GM06990 (cell line): ENCODE measurements at regions not wholly inside any gene's neighbourhood (a gene's known extent, or its start where the extent isn't known, plus 50 kb on each side); places are given as distances from the start of the nearest gene placed in this dataset.

Experiments used
- DNase-seq: peaks from one replicate; pipeline ENCODE4 v3.0.0-alpha.2; 2011; ENCODE audit not compliant: insufficient read length; ENCODE audit errors: extremely low read depth
- H3K27me3 ChIP-seq: replicated peaks from 2 replicates; pipeline ENCODE4 v1.6.0; 2011; ENCODE audit warnings: low read length; ENCODE audit not compliant: control insufficient read depth, insufficient read depth
- H3K36me3 ChIP-seq: 2 replicates; pipeline ENCODE4 v1.5.1; 2011; ENCODE audit warnings: low read length; ENCODE audit not compliant: control insufficient read depth, insufficient read depth
- H3K4me3 ChIP-seq: replicated peaks from 2 replicates; pipeline ENCODE4 v1.5.1; 2011; ENCODE audit warnings: low read depth, mild to moderate bottlenecking, control low read depth, low read length
- CTCF ChIP-seq: IDR thresholded peaks from 2 replicates; pipeline ENCODE4 v1.5.1; 2011; ENCODE audit warnings: low read length, control low read depth, mild to moderate bottlenecking, inconsistent platforms; ENCODE audit not compliant: insufficient read depth, poor library complexity, severe bottlenecking

GRCh38 chr6:15046751-15047150, 199.1 kb upstream of the JARID2 start:
- DNase-seq = no peak
- no peak for TF ChIP-seq CTCF
- Histone ChIP-seq H3K4me3 (no peak overlapping the region), H3K27me3 (no peaks in the 10 kb centered on the region), H3K36me3 (no peaks in the 10 kb centered on the region)

- Histone ChIP-seq H3K27me3 (no peaks in the 10 kb centered on the region), H3K4me3 (no peak overlapping the region), H3K36me3 (no peaks in the 10 kb centered on the region)
- TF ChIP-seq CTCF = no peak
- DNase-seq = no peak
Observed at GRCh38 chr6:15048367-15048766, 197.5 kb upstream of the JARID2 start.

- Histone ChIP-seq H3K27me3 (no peaks in the 10 kb centered on the region), H3K36me3 (no peaks in the 10 kb centered on the region), H3K4me3 (no peak overlapping the region)
- TF ChIP-seq CTCF = no peak
- no peak for DNase-seq
Observed at GRCh38 chr6:15058200-15059061, 187.4 kb upstream of the JARID2 start.

- Histone ChIP-seq H3K4me3 (no peak overlapping the region), H3K27me3 (no peaks in the 10 kb centered on the region), H3K36me3 (no peaks in the 10 kb centered on the region)
- no peak for TF ChIP-seq CTCF
- no peak for DNase-seq
Observed at GRCh38 chr6:15061180-15061641, 184.7 kb upstream of the JARID2 start.

GRCh38 chr6:15061908-15062515, 183.9 kb upstream of the JARID2 start:
- TF ChIP-seq CTCF = no peak
- Histone ChIP-seq H3K27me3 (no peaks in the 10 kb centered on the region), H3K4me3 (no peak overlapping the region), H3K36me3 (no peaks in the 10 kb centered on the region)
- no peak for DNase-seq
